Mesothelial cell of epicardium (in vitro differentiated cells): ENCODE measurements at regions not wholly inside any gene's neighbourhood (a gene's known extent, or its start where the extent isn't known, plus 50 kb on each side); places are given as distances from the start of the nearest gene placed in this dataset.

Experiments used
- DNase-seq, 2 experiments: peaks; one replicate each; pipeline ENCODE4 v3.0.0; 2021; ENCODE audit warnings: low spot score in 2 of 2; ENCODE audit not compliant: unreplicated experiment in 2 of 2
- H3K27ac Mint-ChIP-seq: 2 replicates; pipeline ENCODE4 v1.8.0; 2021; ENCODE audit warnings: mixed read lengths
- H3K27me3 Mint-ChIP-seq: 2 replicates; pipeline ENCODE4 v1.8.0; 2021; ENCODE audit warnings: low read depth, mixed read lengths
- H3K36me3 Mint-ChIP-seq: 2 replicates; pipeline ENCODE4 v1.8.0; 2021; ENCODE audit warnings: mixed read lengths
- H3K4me1 Mint-ChIP-seq: 2 replicates; pipeline ENCODE4 v1.8.0; 2021; ENCODE audit warnings: mixed read lengths
- H3K4me3 Mint-ChIP-seq: 2 replicates; pipeline ENCODE4 v1.8.0; 2021; ENCODE audit warnings: mild to moderate bottlenecking, moderate library complexity, mixed read lengths
- H3K9me3 Mint-ChIP-seq: 2 replicates; pipeline ENCODE4 v1.8.0; 2021; ENCODE audit warnings: mixed read lengths
- TF ChIP-seq, protein P1 (sequence below): fragments of 200-600 bp; sonication (generic); IDR thresholded peaks from one replicate; pipeline ENCODE4 v1.5.0; 2021; ENCODE audit warnings: antibody characterized with exemption; ENCODE audit not compliant: unreplicated experiment

DNA sequence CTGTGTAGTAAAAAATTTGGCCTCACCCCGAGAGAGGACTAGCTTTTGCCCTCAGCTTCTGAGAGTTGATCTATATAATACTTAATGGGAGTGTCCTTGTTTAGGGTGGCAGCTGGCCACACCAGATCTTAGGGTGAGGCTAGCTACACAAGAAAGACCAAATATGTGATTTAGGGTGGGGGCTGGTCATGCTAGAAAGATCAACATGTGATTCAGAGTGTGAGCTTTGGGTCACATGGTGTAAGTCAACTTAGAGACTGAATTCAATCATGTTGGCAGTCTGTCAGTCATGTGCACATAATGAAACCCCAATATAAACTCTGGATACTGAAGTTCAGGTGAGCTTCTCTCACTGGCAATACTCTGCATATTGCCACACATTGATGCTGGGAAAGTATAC is 120.7 kb upstream of the DAZL start:
- H3K9me3 Mint-ChIP-seq, result peaks cover 6% of the 10 kb centered on the region
- TF ChIP-seq, protein P1, sequence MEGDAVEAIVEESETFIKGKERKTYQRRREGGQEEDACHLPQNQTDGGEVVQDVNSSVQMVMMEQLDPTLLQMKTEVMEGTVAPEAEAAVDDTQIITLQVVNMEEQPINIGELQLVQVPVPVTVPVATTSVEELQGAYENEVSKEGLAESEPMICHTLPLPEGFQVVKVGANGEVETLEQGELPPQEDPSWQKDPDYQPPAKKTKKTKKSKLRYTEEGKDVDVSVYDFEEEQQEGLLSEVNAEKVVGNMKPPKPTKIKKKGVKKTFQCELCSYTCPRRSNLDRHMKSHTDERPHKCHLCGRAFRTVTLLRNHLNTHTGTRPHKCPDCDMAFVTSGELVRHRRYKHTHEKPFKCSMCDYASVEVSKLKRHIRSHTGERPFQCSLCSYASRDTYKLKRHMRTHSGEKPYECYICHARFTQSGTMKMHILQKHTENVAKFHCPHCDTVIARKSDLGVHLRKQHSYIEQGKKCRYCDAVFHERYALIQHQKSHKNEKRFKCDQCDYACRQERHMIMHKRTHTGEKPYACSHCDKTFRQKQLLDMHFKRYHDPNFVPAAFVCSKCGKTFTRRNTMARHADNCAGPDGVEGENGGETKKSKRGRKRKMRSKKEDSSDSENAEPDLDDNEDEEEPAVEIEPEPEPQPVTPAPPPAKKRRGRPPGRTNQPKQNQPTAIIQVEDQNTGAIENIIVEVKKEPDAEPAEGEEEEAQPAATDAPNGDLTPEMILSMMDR, result no peak
- no peaks in the 10 kb centered on the region for H3K4me1 Mint-ChIP-seq
- H3K27ac Mint-ChIP-seq, result no peak overlapping the region
- no peak for DNase-seq
- H3K27me3 Mint-ChIP-seq, result no peaks in the 10 kb centered on the region
- no peak overlapping the region for H3K4me3 Mint-ChIP-seq
- H3K36me3 Mint-ChIP-seq, result no peaks in the 10 kb centered on the region

DNA sequence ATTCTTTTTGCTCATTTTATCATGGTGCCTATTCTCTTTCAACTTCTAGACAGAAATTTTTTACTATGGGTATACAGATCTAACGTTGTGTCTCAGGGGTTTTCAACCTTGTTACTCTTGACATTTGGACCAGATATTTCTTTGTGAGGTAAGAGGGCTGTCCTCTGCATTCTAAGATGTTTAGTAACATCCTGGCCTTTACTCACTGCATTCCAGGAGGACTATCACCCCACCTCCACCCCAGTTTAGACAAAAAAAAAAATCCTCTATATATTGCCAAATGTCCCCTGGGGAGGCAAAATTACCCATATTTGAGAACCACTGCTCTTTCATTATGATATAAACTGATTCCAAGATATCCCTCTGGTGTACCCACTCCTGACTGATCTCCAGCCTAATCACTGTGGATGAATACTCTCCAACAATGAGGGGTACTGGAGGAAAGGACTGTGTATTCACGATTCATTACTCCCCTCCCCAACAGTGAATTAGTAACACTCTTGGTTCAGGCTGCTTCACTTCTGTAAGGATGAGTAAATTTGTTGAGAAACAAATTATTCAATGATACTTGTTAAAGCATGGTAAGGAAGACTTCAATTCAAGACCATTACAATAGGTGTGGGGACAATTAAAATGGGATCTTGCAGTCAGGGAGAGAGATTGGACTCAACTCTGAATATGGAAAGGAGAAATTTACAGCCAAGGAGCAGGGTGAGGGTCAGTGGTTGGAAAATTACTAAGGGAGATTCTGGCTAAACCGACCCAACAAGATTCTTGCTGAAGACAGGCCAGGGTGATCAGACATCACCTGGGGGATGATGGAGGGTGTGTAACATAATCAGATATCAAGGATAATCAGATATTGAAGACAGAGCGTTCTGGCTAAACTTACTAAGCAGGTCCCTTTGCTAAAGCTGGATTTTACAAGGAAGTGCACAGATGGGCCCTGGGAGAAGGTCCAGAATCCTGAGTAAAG is 123.8 kb upstream of the DAZL start:
- no peaks in the 10 kb centered on the region for H3K4me1 Mint-ChIP-seq
- H3K27ac Mint-ChIP-seq, result no peak overlapping the region

GRCh38 chr3:16738451-16738850 is 133.2 kb upstream of the DAZL start:
- H3K36me3 Mint-ChIP-seq, result no peaks in the 10 kb centered on the region
- H3K27me3 Mint-ChIP-seq, result no peaks in the 10 kb centered on the region
- no peak overlapping the region for H3K4me3 Mint-ChIP-seq
- TF ChIP-seq, protein P1, result no peak
- no peak overlapping the region for H3K27ac Mint-ChIP-seq
- peaks cover 42% of the 10 kb centered on the region for H3K9me3 Mint-ChIP-seq
- DNase-seq, result no peak
- H3K4me1 Mint-ChIP-seq, result no peaks in the 10 kb centered on the region

More for the DNA sequence above, 123.8 kb upstream of the DAZL start:
- H3K36me3 Mint-ChIP-seq, result no peaks in the 10 kb centered on the region
- no peak overlapping the region for H3K4me3 Mint-ChIP-seq
- TF ChIP-seq, protein P1, result no peak
- no peaks in the 10 kb centered on the region for H3K27me3 Mint-ChIP-seq
- H3K9me3 Mint-ChIP-seq, result peaks cover 29% of the 10 kb centered on the region
- no peak for DNase-seq

DNA sequence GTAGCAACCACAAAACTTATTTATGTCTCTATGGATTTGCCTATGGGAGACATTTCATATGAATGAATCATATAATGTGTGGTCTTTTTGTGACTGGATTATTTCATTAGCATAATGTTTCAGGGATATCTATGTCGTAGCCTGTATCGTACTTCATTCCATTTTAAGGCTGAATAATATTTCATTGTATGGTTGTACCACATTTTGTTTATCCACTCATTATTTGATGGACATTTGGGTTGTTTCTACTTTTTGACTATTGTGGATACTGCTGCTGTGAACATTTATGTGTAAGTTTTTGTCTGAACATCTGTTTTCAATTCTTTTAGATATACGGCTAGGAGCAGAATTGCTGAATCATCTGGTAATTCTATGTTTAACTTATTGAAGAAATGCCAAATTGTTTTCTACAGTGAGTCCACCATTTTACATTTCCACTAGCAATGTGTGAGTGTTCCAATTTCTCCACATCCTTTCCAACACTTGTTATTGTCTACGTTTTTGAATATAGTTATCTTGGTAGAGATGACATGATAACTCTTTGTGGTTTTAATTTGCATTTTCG is 134.4 kb upstream of the DAZL start:
- no peaks in the 10 kb centered on the region for H3K4me1 Mint-ChIP-seq
- H3K27me3 Mint-ChIP-seq, result no peaks in the 10 kb centered on the region
- H3K36me3 Mint-ChIP-seq, result no peaks in the 10 kb centered on the region
- H3K27ac Mint-ChIP-seq, result no peak overlapping the region
- TF ChIP-seq, protein P1, result no peak
- no peak for DNase-seq
- H3K9me3 Mint-ChIP-seq, result peaks cover 31% of the 10 kb centered on the region
- no peak overlapping the region for H3K4me3 Mint-ChIP-seq

GRCh38 chr3:16740515-16740914 is 135.3 kb upstream of the DAZL start:
- Mint-ChIP-seq H3K27ac (no peak overlapping the region), H3K36me3 (no peaks in the 10 kb centered on the region), H3K9me3 (peaks cover 23% of the 10 kb centered on the region), H3K4me1 (no peaks in the 10 kb centered on the region), H3K4me3 (no peak overlapping the region), H3K27me3 (peaks cover 2% of the 10 kb centered on the region)
- TF ChIP-seq, protein P1, result no peak
- DNase-seq, result no peak
